RWPE1 (cell line): ENCODE measurements at regions not wholly inside any gene's neighbourhood (a gene's known extent, or its start where the extent isn't known, plus 50 kb on each side); places are given as distances from the start of the nearest gene placed in this dataset.
"Not testable (repeated sequence)": the region's sequence is repeated elsewhere in the genome, so short reads cannot be mapped to it uniquely, and the experiment has no call there.

Experiments used
- CTCF ChIA-PET: fragments of 350-600 bp; sonication (Branson Sonifier 250); formaldehyde crosslinking; extraction: SDS; loops from one replicate; lab custom pipeline; 2021; lab: Yijun Ruan, JAX
- POLR2A ChIA-PET: fragments of 400-600 bp; formaldehyde crosslinking; extraction: SDS; loops from one replicate; lab custom pipeline; 2020; ENCODE audit warnings: antibody characterized with exemption; ENCODE audit not compliant: low non-redundant PET; lab: Yijun Ruan, JAX
- DNase-seq: peaks from one replicate; pipeline ENCODE4 v3.0.0; 2012; ENCODE audit warnings: low spot score
- H3K27ac ChIP-seq: fragments of 450-650 bp; 2 replicates; pipeline ENCODE4 v1.5.1; 2017
- CTCF ChIP-seq: fragments of 450-650 bp; conservative IDR thresholded peaks from 2 replicates; pipeline ENCODE4 v1.5.1; 2017; ENCODE audit warnings: low read depth, mild to moderate bottlenecking

- no peak for TF ChIP-seq CTCF
- DNase-seq = no peak
- ChIA-PET CTCF (no interaction called here), POLR2A (no interaction called here)
- no peak overlapping the region for H3K27ac ChIP-seq
These were observed 331.9 kb upstream of the NDST3 start for GRCh38 chr4:117702353-117702752.

- ChIA-PET CTCF (no interaction called here), POLR2A (no interaction called here)
- no peak for DNase-seq
These were observed 329.6 kb upstream of the NDST3 start for GRCh38 chr4:117704721-117705120.

GRCh38 chr4:117740736-117741135 lies 293.6 kb upstream of the NDST3 start:
- ChIA-PET CTCF (no interaction called here), POLR2A (no interaction called here)
- DNase-seq = no peak
- TF ChIP-seq CTCF = no peak
- no peak overlapping the region for H3K27ac ChIP-seq

More at GRCh38 chr4:117704721-117705120, 329.6 kb upstream of the NDST3 start:
- TF ChIP-seq CTCF = no peak
- no peak overlapping the region for H3K27ac ChIP-seq

DNA sequence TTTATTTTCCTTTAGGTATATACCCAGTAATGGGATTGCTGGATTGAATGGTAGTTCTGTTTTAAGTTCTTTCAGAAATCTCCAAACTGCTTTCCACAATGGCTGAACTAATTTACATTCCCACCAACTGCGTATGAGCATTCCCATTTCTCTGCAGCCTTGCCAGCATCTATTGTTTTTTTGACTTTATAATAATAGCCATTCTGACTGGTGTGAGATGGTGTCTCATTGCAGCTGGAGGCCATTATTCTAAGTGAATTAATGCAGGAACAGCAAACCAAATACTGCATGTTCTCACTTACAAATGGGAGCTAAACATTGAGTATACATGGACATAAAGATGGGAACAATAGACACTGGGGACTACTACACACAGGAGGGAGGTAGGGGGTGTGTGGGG lies 288.9 kb upstream of the NDST3 start:
- H3K27ac ChIP-seq, DNase-seq, POLR2A ChIA-PET, CTCF ChIA-PET: not testable (repeated sequence)

DNA sequence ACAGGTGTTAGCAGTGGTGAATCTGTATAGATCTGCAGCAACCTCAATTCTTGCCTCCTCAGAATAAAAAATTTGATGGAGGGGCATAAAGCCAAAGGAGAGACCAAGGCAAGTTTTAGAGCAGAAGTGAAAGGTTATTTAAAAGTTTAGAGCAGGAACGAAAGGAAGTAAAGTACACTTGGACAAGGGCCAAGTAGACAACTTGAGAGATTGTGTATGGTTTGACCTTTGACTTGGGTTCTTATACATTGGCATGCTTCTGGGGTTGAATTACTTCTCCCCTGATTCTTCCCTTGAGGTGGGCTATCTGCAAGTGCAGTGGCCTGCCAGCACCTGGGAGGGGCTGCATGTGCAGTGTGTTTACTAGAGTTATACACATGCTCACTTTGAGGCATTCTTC lies 278.8 kb upstream of the NDST3 start:
- no peak for TF ChIP-seq CTCF
- ChIA-PET POLR2A (no interaction called here), CTCF (no interaction called here)
- H3K27ac ChIP-seq = no peak overlapping the region
- DNase-seq = no peak

- ChIA-PET POLR2A (no interaction called here), CTCF (interaction anchor here (0.6 kb wide), 1 partner anchor 33 kb away, joined by 3 read pairs; no protein-coding TSS in a partner anchor)
- H3K27ac ChIP-seq = no peak overlapping the region
- no peak for DNase-seq
- TF ChIP-seq CTCF = no peak
These were observed 265.7 kb upstream of the NDST3 start for GRCh38 chr4:117768610-117769009.

- DNase-seq = no peak
- TF ChIP-seq CTCF = no peak
- POLR2A ChIA-PET = no interaction called here
- no peak overlapping the region for H3K27ac ChIP-seq
- CTCF ChIA-PET = interaction anchor here (0.6 kb wide), 1 partner anchor 1406 kb away, joined by 3 read pairs; no protein-coding TSS in a partner anchor
These were observed 263.8 kb upstream of the NDST3 start for GRCh38 chr4:117770269-117771102.
